K562 (cell line): ENCODE measurements at regions not wholly inside any gene's neighbourhood (a gene's known extent, or its start where the extent isn't known, plus 50 kb on each side); places are given as distances from the start of the nearest gene placed in this dataset.
A peak's percentile ranks its signal among the peaks of the same experiment; 100 is the strongest.

ENCODE experiments used
- ARNT ChIP-seq, 2 experiments: fragments of 450-650 bp; IDR thresholded peaks; 2 replicates each; pipeline ENCODE4 v1.6.1; 2016; ENCODE audit warnings: mild to moderate bottlenecking in 1 of 2
- FIP1L1 ChIP-seq: fragments of 200-400 bp; formaldehyde crosslinking; IDR thresholded peaks from 2 replicates; pipeline ENCODE4 v1.6.1; 2018; ENCODE audit warnings: mild to moderate bottlenecking, low read depth, low read length; ENCODE audit not compliant: poor library complexity, severe bottlenecking
- FOXA1 ChIP-seq: fragments of 450-650 bp; IDR thresholded peaks from 2 replicates; pipeline ENCODE4 v1.6.1; 2016; ENCODE audit warnings: mild to moderate bottlenecking, borderline replicate concordance
- HCFC1 ChIP-seq: IDR thresholded peaks from 2 replicates; pipeline ENCODE4 v1.6.1; 2012; ENCODE audit warnings: low read depth, low read length, improper control_type of control experiment
- MAX ChIP-seq: sonication (generic); formaldehyde crosslinking; IDR thresholded peaks from 2 replicates; pipeline ENCODE4 v1.9.0; 2022; ENCODE audit warnings: mild to moderate bottlenecking, missing genetic modification reagents
- NCOA1 ChIP-seq: fragments of 450-650 bp; IDR thresholded peaks from 2 replicates; pipeline ENCODE4 v1.6.1; 2016; ENCODE audit warnings: low read depth
- NR2F6 ChIP-seq: fragments of 450-650 bp; formaldehyde crosslinking; IDR thresholded peaks from 2 replicates; pipeline ENCODE4 v1.4.0; 2020; ENCODE audit warnings: mild to moderate bottlenecking
- RERE ChIP-seq: sonication (generic); formaldehyde crosslinking; IDR thresholded peaks from 2 replicates; pipeline ENCODE4 v1.8.0; 2023; ENCODE audit warnings: missing genetic modification reagents, mild to moderate bottlenecking, borderline replicate concordance
- SMARCE1 ChIP-seq: fragments of 450-650 bp; IDR thresholded peaks from 2 replicates; pipeline ENCODE4 v1.7.1; 2016; ENCODE audit warnings: mild to moderate bottlenecking
- WHSC1 ChIP-seq: IDR thresholded peaks from one replicate; pipeline ENCODE4 v1.6.1; 2012; ENCODE audit warnings: low read length, control low read depth, inconsistent platforms
- XRCC5 ChIP-seq: fragments of 200-400 bp; formaldehyde crosslinking; IDR thresholded peaks from 2 replicates; pipeline ENCODE4 v1.6.1; 2017; ENCODE audit warnings: low read depth, mild to moderate bottlenecking, low read length
- YBX1 ChIP-seq: fragments of 450-650 bp; IDR thresholded peaks from 2 replicates; pipeline ENCODE4 v1.7.1; 2016; ENCODE audit warnings: mild to moderate bottlenecking
- ZBTB40 ChIP-seq, 2 experiments: fragments of 450-650 bp in 1 of 2; sonication (generic) in 1 of 2; formaldehyde crosslinking in 1 of 2; IDR thresholded peaks; 2 replicates each; pipeline versions ENCODE4 v1.7.1 to v1.9.0; 2016 to 2022; ENCODE audit warnings: inconsistent platforms in 1 of 2, mild to moderate bottlenecking in 1 of 2, missing genetic modification reagents in 1 of 2
- ZNF57 ChIP-seq: fragments of 450-650 bp; formaldehyde crosslinking; IDR thresholded peaks from 2 replicates; pipeline ENCODE4 v1.4.0; 2020; ENCODE audit warnings: mild to moderate bottlenecking, moderate library complexity

GRCh38 chr20:48139262-48140041, 354.2 kb upstream of the SULF2 start (continued):
- no peak for TF ChIP-seq ZBTB40 (IDR thresholded peaks at IDR 0.05)
- TF ChIP-seq ZBTB40 (CRISPR knock-in tag; IDR thresholded peaks at IDR 0.05) = no peak
- no peak for TF ChIP-seq FIP1L1
- TF ChIP-seq RERE = no peak
- no peak for TF ChIP-seq YBX1
- no peak for TF ChIP-seq ARNT (IDR thresholded peaks at IDR 0.05)
- TF ChIP-seq ZNF57 (CRISPR knock-in tag) = peak; percentile 96
- no peak for TF ChIP-seq WHSC1
- no peak for TF ChIP-seq HCFC1
- TF ChIP-seq NR2F6 (CRISPR knock-in tag) = peak; percentile 96
- no peak for TF ChIP-seq MAX (CRISPR knock-in tag)
- no peak for TF ChIP-seq XRCC5
- TF ChIP-seq FOXA1 = no peak
- TF ChIP-seq NCOA1 = no peak
- TF ChIP-seq SMARCE1 = no peak; the same call in 1 of the 2 replicates
